ENCODE measurements at regions not wholly inside any gene's neighbourhood (a gene's known extent, or its start where the extent isn't known, plus 50 kb on each side); places are given as distances from the start of the nearest gene placed in this dataset.

- no peak for DNase-seq
Observed at GRCh38 chr12:105975351-105975750, 163.4 kb downstream of the NUAK1 start.

GRCh38 chr12:105977236-105977635 is 161.5 kb downstream of the NUAK1 start:
- DNase-seq, result no peak

GRCh38 chr12:105977652-105978051 is 161.1 kb downstream of the NUAK1 start:
- no peak for DNase-seq

DNA sequence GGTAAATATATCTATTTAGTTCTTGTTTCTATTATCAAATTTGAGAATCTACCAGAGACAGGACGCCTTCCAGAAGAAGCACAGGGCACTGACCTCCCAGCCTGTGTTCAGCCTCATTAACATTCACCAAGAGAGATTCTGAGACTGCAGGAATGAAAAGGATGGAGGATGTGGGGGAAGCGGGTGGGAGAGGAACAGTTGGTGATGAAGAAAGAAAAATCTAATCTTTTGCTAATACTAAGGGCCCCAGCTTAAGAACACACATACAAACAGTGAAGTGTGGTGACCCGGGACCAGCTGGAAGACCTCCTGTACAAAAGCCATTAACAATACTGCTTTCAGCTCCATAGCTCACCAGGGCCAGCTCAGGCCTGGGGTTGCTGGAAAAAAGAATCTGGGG is 160.5 kb downstream of the NUAK1 start:
- DNase-seq, result no peak

DNA sequence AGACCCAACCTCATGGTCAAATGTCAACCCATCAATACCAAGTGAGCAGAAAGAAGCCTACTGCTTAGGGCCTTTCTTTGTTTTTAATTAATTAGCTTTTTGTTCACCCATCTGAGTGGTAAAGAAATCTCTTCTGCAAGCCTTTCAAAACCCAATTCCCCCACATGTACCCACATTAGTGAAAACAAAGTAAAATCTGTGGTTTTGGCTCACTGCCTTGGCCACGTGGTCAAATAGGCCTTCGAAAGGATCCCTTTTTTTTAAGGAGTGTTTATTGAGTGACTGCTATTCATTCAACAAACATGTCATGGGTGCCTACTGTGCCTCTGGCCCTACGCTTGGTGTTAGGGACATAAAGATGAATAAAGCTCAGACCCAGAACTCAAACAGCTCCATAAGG is 160.1 kb downstream of the NUAK1 start:
- no peak for DNase-seq

DNA sequence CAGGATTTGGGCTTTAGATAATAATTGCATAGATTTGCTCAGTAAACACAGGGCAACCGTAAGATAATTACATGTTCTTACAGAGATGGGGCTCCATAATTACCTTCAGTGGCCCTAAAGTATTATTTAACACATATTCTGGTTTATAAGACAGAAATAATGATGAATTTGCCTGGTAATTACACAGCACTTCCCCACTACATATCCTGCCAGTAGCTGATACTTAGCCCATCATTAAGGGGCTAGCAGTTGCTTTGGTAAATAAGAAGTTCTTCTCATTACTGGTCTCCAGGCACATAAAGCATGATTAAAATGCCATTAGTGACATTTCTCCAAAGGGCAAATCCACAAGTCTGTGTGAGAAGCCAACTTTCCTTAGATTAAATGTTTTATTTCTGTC is 158.7 kb downstream of the NUAK1 start:
- no peak for DNase-seq

DNA sequence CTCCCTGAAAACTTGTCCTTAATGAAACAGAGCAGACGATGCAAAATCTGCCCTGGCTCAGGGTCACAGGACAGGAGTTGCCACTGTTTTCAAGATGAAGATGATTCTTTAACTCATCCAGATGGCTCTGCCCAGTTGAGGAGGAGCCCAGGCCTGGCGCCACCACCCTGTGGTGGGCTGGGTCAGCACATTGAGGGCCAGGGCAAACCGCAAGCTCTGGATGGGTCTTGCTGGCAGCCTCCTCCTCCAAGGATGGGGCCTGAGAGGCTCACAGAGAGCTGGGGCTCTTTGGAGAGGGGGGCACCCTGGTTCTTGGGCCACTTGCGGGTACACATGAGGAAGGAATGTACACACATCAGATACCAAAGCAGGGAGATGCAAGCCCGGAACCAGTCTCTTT is 158.2 kb downstream of the NUAK1 start:
- no peak for DNase-seq

GRCh38 chr12:105982022-105982421 is 156.7 kb downstream of the NUAK1 start:
- no peak for DNase-seq

DNA sequence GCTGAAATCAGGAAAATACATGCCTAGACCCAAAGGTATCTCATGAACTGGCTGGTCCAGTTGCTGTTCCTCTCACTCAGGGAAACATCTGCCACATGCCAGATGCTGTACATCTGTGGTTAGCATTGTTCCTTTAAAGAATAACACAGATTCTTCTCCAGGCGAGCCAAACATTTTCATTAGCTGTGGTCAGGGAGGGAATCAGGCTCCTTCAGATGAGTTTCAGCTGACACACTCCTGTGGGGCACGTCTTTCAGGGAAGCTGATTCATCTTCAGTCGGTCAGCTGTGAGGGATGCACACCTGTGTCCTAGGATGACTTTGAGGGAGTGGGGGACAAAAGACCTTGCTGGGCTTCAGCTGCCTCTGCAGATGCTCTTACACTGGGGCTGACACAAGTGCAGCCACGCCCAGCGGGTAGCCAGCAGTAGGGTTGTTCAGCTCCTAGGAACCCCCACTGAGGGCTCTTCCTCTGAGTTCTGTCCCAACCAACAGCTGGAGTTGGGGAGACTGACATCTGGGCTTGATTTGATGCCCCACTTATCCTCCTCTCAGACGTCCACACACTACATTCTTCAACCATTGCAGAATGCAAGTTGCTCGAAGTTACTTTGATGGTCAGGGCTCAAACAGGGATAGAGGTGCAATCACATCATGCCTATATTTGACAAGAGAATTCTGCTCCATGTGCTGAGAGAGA is 155.0 kb downstream of the NUAK1 start:
- DNase-seq, result no peak

GRCh38 chr12:105985383-105985782 is 153.4 kb downstream of the NUAK1 start:
- no peak for DNase-seq

GRCh38 chr12:105986779-105987684 is 151.7 kb downstream of the NUAK1 start:
- no peak for DNase-seq

GRCh38 chr12:105987685-105988035 is 151.1 kb downstream of the NUAK1 start:
- DNase-seq, result no peak

GRCh38 chr12:105992849-105993740 is 145.7 kb downstream of the NUAK1 start:
- DNase-seq, result no peak

- no peak for DNase-seq
Observed at GRCh38 chr12:105993766-105994555, 144.8 kb downstream of the NUAK1 start.

GRCh38 chr12:105995961-105996431 is 142.8 kb downstream of the NUAK1 start:
- no peak for DNase-seq

DNA sequence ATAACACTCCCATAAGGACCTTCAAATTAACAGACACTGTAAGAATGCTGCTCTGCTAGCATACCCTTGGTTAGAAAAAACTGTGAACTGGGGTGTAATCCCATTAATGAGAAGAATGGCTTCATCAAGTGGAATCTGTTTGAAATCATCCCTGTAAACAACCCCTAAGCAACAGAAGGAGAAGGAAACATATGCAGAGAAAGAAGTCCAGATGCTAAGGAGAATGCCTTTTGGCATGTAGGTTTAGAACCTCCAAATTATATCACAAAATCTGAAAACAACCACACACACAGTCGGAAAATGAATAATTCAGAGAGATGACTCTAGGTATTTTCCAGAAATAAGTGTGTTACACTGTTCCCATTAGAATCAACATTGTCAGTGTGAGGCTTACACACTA is 140.2 kb downstream of the NUAK1 start:
- no peak for DNase-seq

- DNase-seq, result no peak
Observed at GRCh38 chr12:106000382-106001104, 138.2 kb downstream of the NUAK1 start.

GRCh38 chr12:106001105-106001836 is 137.5 kb downstream of the NUAK1 start:
- no peak for DNase-seq

DNA sequence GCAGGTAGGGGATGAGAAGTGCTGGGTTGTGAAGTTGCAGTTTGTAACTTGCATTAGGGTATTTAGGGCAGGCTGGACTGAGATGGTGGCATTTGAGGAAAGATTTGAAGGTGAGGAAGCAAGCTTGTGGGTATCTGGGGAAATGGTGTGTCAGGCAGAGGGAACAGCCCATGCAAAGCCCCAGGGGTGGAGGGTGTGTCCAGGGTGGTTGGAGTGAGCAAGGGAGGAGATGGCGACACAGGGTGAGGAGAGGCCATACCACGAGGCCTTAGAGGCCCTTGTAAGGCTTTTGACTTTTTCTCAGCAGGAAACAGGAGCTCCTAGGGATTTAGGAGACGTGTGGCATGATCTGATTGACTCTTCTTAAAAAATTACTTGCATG is 136.9 kb downstream of the NUAK1 start:
- DNase-seq, result no peak

- no peak for DNase-seq
Observed at GRCh38 chr12:106003297-106003696, 135.5 kb downstream of the NUAK1 start.

- DNase-seq, result no peak
Observed at GRCh38 chr12:106004289-106004688, 134.5 kb downstream of the NUAK1 start.
